PFSK-1 (cell line): ENCODE measurements at regions not wholly inside any gene's neighbourhood (a gene's known extent, or its start where the extent isn't known, plus 50 kb on each side); places are given as distances from the start of the nearest gene placed in this dataset.

Experiments used
- POLR2AphosphoS5 ChIP-seq: IDR thresholded peaks from 2 replicates; pipeline ENCODE4 v1.6.1; 2012; ENCODE audit warnings: low read depth, mild to moderate bottlenecking, control low read depth, low read length, moderate library complexity
- SIN3A ChIP-seq: IDR thresholded peaks from 2 replicates; pipeline ENCODE4 v1.6.1; 2012; ENCODE audit warnings: mild to moderate bottlenecking, low read length, moderate library complexity, borderline replicate concordance; ENCODE audit not compliant: insufficient read depth
- TAF1 ChIP-seq: IDR thresholded peaks from 2 replicates; pipeline ENCODE4 v1.6.1; 2012; ENCODE audit warnings: low read length, control low read depth, borderline replicate concordance; ENCODE audit not compliant: insufficient read depth

DNA sequence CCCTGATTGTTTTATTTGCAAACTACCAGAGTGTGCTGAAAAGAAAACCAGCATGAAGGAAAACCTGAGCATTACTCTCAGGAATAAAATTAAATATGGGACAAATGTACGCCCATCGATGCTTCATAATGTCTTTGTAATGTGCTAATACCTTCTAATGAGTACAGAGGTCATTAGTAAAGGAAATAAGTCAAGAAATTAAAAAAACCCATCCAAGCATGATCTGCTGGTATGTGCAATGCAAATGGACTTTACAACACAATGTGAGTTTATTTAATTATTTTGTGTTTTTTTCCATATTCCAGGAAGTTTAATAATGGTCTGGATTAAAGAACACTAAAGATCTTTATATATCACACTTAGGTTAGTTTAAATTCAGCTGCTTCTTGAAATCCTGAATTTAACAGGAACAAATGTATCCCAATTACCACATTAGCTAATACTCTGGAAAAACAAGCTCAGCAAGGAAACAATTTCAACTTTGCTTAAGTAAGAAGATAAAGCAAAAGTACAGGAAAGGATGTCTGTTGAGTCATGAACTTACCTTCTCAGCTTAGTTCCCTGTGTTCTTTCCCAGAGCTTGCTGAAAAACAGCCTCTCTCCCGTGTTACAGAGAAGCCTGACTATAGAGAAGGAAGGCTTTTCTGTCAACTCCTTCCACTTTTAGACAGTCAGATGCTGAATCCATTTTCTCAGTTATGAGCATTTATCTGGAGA is 179.3 kb upstream of the TMEM260 start:
- TF ChIP-seq SIN3A (no peak), TAF1 (no peak), POLR2AphosphoS5 (no peak)
